ENCODE measurements at regions not wholly inside any gene's neighbourhood (a gene's known extent, or its start where the extent isn't known, plus 50 kb on each side); places are given as distances from the start of the nearest gene placed in this dataset.
A peak's percentile ranks its signal among the peaks of the same experiment; 100 is the strongest.
"Not testable (repeated sequence)": the region's sequence is repeated elsewhere in the genome, so short reads cannot be mapped to it uniquely, and the experiment has no call there.

DNA sequence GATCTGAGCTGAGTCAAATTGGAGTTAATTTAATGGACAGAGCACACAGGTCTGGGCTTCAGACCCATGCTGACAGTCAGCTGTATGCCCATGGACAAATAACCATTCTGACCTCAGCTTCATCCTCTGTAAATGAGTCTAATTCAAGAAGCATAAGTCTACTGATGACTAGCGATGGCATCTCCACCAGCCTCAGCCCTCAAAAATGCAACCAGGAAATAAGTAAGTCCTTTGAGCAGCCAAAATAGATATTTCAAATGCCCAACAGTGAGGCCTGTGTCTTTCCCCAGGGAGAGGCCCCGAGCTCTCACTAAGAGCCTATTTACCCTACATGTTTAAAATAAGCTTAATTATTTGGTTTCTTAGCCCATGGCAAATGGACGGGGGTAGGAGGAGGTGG lies 114.2 kb upstream of the MTHFD1L start:
- no peak overlapping the region for H3K27ac Mint-ChIP-seq
- H3K36me3 Mint-ChIP-seq (ENCODE audit: low read depth), result no peaks in the 10 kb centered on the region
- no peaks in the 10 kb centered on the region for H3K9me3 Mint-ChIP-seq
- TF ChIP-seq, protein P1, sequence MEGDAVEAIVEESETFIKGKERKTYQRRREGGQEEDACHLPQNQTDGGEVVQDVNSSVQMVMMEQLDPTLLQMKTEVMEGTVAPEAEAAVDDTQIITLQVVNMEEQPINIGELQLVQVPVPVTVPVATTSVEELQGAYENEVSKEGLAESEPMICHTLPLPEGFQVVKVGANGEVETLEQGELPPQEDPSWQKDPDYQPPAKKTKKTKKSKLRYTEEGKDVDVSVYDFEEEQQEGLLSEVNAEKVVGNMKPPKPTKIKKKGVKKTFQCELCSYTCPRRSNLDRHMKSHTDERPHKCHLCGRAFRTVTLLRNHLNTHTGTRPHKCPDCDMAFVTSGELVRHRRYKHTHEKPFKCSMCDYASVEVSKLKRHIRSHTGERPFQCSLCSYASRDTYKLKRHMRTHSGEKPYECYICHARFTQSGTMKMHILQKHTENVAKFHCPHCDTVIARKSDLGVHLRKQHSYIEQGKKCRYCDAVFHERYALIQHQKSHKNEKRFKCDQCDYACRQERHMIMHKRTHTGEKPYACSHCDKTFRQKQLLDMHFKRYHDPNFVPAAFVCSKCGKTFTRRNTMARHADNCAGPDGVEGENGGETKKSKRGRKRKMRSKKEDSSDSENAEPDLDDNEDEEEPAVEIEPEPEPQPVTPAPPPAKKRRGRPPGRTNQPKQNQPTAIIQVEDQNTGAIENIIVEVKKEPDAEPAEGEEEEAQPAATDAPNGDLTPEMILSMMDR (IDR thresholded peaks at IDR 0.05), result no peak
- H3K27me3 Mint-ChIP-seq (ENCODE audit: low read depth, poor library complexity), result peaks cover 15% of the 10 kb centered on the region
- peaks cover 36% of the 10 kb centered on the region for H3K4me1 Mint-ChIP-seq
- no peak for DNase-seq
- H3K4me3 Mint-ChIP-seq, result no peak overlapping the region

DNA sequence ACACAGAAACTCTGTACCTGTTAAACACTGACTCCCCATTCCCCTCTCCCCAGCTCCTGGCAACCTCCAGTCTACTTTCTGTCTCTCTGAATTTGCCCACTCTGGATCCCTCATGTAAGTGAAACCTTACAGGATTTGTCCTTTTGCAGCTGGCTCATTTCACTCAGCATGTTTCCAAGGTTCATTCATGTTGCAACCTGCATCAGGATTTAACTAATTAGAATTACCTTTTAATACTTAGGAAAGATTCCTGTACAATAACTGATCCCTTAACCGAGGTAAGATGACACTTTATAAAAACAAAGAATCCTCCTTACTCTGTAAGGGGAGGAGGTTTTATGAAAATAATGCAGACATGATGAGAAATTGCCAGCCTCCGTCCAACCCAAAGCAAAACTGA lies 113.1 kb upstream of the MTHFD1L start:
- Mint-ChIP-seq H3K27ac (no peak overlapping the region), H3K4me3 (peak overlapping the region; percentile 16), H3K27me3 (ENCODE audit: low read depth, poor library complexity) (peaks cover 15% of the 10 kb centered on the region), H3K4me1 (peaks cover 36% of the 10 kb centered on the region), H3K9me3 (no peaks in the 10 kb centered on the region), H3K36me3 (ENCODE audit: low read depth) (no peaks in the 10 kb centered on the region)
- TF ChIP-seq, protein P1 (IDR thresholded peaks at IDR 0.05), result no peak
- no peak for DNase-seq

DNA sequence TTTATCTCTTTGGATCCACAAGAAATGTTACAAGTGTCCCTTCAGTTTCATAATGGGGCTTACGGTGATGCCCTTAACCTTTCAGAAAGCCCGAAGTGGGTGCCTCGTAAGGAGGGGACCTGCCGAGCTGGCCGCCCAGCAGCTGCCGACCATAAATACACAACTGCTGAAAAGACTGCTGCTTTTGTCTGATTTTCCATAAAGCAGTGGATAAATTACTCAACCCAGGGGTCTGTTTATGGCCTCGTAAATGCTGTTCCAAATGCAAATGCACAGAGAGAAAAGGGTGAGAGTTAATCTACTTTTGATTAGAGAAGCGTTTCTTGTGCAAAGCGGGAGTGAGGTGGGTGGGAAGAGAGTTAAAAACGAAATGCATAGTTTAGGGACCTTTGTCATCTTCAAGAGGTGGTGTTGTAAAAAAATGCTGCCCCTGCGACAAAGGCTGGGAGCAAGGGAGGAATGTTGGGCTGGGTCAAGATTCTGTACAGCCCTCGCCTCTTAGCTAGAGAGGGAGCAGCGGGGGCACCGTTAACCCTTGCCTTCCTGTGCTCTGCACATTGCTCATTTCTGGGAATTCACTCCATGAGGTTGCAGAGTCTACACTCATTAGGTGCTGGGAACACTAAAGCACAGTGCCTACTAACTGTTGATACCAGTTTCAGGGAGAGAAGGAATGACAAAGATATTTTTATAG lies 112.0 kb upstream of the MTHFD1L start:
- peaks cover 36% of the 10 kb centered on the region for H3K4me1 Mint-ChIP-seq
- TF ChIP-seq, protein P1 (IDR thresholded peaks at IDR 0.05), result no peak
- peaks cover 19% of the 10 kb centered on the region for H3K27me3 Mint-ChIP-seq (ENCODE audit: low read depth, poor library complexity)

DNA sequence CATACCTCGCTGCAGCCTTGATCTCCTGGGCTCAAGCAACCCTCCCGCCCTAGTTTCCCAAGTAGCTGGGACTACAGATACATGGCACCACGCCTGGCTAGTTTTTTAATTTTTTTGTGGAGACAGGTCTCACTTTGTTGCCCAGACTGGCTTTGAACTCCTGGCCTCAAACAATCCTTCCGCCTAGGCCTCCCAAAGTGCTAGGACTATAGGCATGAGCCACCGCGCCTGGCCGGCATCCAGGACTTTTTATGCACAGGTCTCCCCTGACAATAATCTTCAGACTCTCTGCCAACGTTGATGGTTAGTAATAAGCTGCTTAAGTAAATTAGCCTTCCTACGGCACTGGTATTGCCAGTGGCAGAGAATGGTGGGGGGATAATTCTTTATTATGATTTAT lies 110.5 kb upstream of the MTHFD1L start:
- H3K4me3 Mint-ChIP-seq, result no peak overlapping the region
- no peak overlapping the region for H3K27ac Mint-ChIP-seq
- peaks cover 5% of the 10 kb centered on the region for H3K36me3 Mint-ChIP-seq (ENCODE audit: low read depth)
- DNase-seq, result no peak
- no peaks in the 10 kb centered on the region for H3K9me3 Mint-ChIP-seq
- TF ChIP-seq, protein P1 (IDR thresholded peaks at IDR 0.05), result no peak
- H3K27me3 Mint-ChIP-seq (ENCODE audit: low read depth, poor library complexity), result peaks cover 19% of the 10 kb centered on the region
- peaks cover 36% of the 10 kb centered on the region for H3K4me1 Mint-ChIP-seq

More for the DNA sequence above, 112.0 kb upstream of the MTHFD1L start:
- DNase-seq, result peak; percentile 26
- peaks cover 1% of the 10 kb centered on the region for H3K36me3 Mint-ChIP-seq (ENCODE audit: low read depth)
- peak overlapping the region; percentile 27 for H3K27ac Mint-ChIP-seq
- H3K9me3 Mint-ChIP-seq, result no peaks in the 10 kb centered on the region
- H3K4me3 Mint-ChIP-seq, result peak overlapping the region; percentile 69

DNA sequence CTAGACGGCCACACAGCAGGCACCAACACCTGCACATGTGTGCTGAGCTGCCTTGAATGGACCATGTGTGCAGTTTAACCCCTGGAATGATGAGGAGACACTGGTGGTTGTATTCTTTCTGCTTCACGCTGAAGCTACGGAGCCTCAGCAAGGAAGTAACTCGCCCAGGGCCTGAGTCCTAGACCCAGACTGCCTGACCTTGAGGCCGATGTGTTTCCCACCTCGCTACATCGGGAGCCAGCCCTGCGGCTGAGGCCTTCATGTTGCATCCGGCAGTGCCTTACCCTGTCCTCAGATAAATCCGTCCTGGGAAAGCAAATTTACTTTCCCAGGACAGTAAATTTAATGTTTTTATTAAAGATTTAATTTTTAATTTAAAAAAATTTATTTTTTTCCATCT lies 110.0 kb upstream of the MTHFD1L start:
- H3K27me3 Mint-ChIP-seq (ENCODE audit: low read depth, poor library complexity), result peaks cover 19% of the 10 kb centered on the region
- peaks cover 5% of the 10 kb centered on the region for H3K36me3 Mint-ChIP-seq (ENCODE audit: low read depth)
- H3K9me3 Mint-ChIP-seq, result no peaks in the 10 kb centered on the region
- no peak overlapping the region for H3K27ac Mint-ChIP-seq
- H3K4me1 Mint-ChIP-seq, result peaks cover 36% of the 10 kb centered on the region
- H3K4me3 Mint-ChIP-seq, result no peak overlapping the region
- TF ChIP-seq, protein P1 (IDR thresholded peaks at IDR 0.05), result no peak
- no peak for DNase-seq

DNA sequence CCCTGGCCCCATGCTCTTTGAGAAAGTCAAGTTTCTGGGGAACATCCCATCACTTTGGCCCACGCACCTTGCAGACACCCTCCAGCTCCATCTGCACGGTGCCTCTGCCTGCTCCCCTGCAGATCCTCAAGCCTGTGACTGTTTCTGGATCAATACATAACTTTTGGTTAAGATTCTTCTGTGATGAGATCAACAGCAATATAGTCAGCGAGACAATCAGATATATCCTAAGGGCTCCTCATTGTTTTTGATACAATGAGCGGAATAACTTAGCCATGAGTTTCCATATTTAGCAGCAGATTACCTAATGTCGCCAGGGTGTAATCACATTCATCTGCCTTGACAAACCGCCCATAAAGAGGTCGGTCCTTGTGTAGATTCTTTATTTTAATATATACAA lies 109.3 kb upstream of the MTHFD1L start:
- H3K27me3 Mint-ChIP-seq (ENCODE audit: low read depth, poor library complexity), result peaks cover 20% of the 10 kb centered on the region
- H3K4me3 Mint-ChIP-seq, result no peak overlapping the region
- no peaks in the 10 kb centered on the region for H3K9me3 Mint-ChIP-seq
- H3K4me1 Mint-ChIP-seq, result peaks cover 36% of the 10 kb centered on the region
- H3K36me3 Mint-ChIP-seq (ENCODE audit: low read depth), result peaks cover 5% of the 10 kb centered on the region
- TF ChIP-seq, protein P1 (IDR thresholded peaks at IDR 0.05), result no peak
- no peak for DNase-seq
- H3K27ac Mint-ChIP-seq, result no peak overlapping the region

DNA sequence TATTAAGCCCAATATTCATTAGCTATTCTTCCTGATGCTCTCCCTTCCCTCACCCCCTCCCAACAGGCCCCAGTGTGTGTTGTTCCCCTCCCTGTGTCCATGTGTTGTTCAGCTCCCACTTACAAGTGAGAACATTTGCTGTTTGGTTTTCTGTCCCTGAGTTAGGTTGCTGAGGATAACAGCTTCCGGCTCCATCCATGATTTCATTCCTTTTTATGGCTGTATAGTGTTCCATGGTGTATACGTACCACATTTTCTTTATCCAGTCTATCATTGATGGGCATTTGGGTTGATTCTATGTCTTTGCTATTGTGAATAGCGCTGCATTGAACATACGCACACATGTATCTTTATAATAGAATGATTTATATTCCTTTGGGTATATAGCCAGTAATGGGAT lies 107.7 kb upstream of the MTHFD1L start:
- not testable (repeated sequence) for H3K4me3 Mint-ChIP-seq; H3K36me3 Mint-ChIP-seq (ENCODE audit: low read depth); H3K9me3 Mint-ChIP-seq; DNase-seq; H3K27ac Mint-ChIP-seq
- Mint-ChIP-seq H3K4me1 (peaks cover 33% of the 10 kb centered on the region), H3K27me3 (ENCODE audit: low read depth, poor library complexity) (peaks cover 22% of the 10 kb centered on the region)
